ENCODE measurements at regions not wholly inside any gene's neighbourhood (a gene's known extent, or its start where the extent isn't known, plus 50 kb on each side); places are given as distances from the start of the nearest gene placed in this dataset.

DNA sequence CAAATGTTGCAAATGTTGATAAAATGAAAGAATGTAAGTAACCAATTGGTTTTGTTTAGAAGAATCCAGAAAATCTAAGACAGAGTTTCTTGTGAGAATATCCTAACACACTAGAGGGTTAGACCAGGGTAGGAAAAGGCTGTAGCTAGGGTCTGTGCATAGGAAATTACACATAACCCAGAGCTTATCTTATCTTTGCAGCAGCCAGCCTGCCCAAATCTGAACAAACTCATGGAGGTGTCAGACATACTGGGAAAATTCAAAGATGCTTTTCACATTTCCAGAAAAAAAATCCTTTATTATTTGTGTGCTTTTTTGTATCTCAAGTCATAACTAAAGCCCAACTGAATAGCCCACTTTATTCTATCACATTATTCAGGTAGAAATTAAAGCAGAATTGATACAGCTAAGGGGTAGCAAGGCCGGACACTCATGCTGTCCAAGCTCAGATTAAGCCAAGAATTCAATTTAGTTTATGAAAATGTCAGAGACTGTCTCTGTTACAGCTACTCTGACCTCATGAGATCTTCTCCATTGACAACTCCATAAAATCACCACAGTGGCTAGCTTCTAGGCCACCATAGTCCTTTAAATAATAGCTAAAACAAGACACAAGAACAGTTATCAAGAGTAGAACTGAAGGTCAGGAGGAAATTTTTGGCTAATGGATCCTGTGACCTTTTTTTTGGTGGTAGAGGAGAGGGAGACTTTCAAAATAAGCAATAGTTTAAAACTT is 169.6 kb upstream of the RASSF8 start:
- Mint-ChIP-seq H3K9me3 (ENCODE audit: low read depth) (no peaks in the 10 kb centered on the region), H3K36me3 (ENCODE audit: insufficient read depth) (no peaks in the 10 kb centered on the region), H3K4me1 (ENCODE audit: low read depth) (peaks cover 3% of the 10 kb centered on the region), H3K4me3 (ENCODE audit: low read depth) (no peak overlapping the region), H3K27me3 (no peaks in the 10 kb centered on the region), H3K27ac (no peak overlapping the region)
- TF ChIP-seq, protein P1, sequence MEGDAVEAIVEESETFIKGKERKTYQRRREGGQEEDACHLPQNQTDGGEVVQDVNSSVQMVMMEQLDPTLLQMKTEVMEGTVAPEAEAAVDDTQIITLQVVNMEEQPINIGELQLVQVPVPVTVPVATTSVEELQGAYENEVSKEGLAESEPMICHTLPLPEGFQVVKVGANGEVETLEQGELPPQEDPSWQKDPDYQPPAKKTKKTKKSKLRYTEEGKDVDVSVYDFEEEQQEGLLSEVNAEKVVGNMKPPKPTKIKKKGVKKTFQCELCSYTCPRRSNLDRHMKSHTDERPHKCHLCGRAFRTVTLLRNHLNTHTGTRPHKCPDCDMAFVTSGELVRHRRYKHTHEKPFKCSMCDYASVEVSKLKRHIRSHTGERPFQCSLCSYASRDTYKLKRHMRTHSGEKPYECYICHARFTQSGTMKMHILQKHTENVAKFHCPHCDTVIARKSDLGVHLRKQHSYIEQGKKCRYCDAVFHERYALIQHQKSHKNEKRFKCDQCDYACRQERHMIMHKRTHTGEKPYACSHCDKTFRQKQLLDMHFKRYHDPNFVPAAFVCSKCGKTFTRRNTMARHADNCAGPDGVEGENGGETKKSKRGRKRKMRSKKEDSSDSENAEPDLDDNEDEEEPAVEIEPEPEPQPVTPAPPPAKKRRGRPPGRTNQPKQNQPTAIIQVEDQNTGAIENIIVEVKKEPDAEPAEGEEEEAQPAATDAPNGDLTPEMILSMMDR (IDR thresholded peaks at IDR 0.05; ENCODE audit: unreplicated experiment) = no peak
- no peak for DNase-seq (ENCODE audit: low spot score, unreplicated experiment)

DNA sequence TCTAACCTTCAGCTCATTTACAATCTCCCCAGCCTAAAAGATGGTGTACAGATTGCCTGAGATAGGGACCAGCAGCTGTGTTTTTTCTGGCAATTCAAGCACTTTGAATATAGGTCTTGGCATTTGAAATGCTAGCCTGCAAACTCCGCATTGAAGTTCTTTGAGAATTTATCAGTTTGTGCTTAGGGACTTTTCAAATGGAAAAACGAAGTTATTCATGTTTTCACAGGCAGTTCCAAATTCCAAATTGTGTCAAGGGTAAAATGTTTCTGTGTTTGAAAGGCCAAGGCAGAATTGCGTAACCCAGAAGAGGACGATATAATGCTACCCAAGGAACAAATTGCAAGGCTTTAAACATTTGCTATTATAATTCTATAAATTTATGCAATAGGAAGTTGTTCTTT is 168.9 kb upstream of the RASSF8 start:
- TF ChIP-seq, protein P1 (IDR thresholded peaks at IDR 0.05; ENCODE audit: unreplicated experiment) = no peak
- Mint-ChIP-seq H3K4me3 (ENCODE audit: low read depth) (no peak overlapping the region), H3K9me3 (ENCODE audit: low read depth) (no peaks in the 10 kb centered on the region), H3K36me3 (ENCODE audit: insufficient read depth) (no peaks in the 10 kb centered on the region), H3K27me3 (no peaks in the 10 kb centered on the region), H3K4me1 (ENCODE audit: low read depth) (no peaks in the 10 kb centered on the region), H3K27ac (no peak overlapping the region)
- DNase-seq (ENCODE audit: low spot score, unreplicated experiment) = no peak

DNA sequence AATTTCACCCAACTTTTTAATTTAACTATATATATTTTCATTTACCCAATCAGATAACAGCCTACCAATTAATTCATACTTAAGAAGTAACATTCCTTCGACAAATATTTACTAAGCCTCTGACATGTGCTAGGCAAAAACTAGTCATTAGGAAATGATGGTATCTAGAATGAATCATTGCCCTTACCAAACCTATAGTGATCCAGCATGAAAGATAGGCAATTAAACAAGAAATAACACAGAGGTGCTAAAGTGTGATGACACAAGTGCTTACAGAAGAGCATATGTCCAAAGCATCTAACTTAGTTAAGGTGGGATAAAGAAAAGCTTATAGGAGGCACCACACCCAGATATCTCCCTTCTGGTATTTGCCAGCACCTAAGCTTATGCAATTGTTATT is 166.5 kb upstream of the RASSF8 start:
- no peak for DNase-seq (ENCODE audit: low spot score, unreplicated experiment)
- Mint-ChIP-seq H3K27ac (no peak overlapping the region), H3K4me3 (ENCODE audit: low read depth) (no peak overlapping the region), H3K4me1 (ENCODE audit: low read depth) (peaks cover 3% of the 10 kb centered on the region), H3K36me3 (ENCODE audit: insufficient read depth) (no peaks in the 10 kb centered on the region), H3K27me3 (no peaks in the 10 kb centered on the region), H3K9me3 (ENCODE audit: low read depth) (no peaks in the 10 kb centered on the region)
- TF ChIP-seq, protein P1 (IDR thresholded peaks at IDR 0.05; ENCODE audit: unreplicated experiment) = no peak

DNA sequence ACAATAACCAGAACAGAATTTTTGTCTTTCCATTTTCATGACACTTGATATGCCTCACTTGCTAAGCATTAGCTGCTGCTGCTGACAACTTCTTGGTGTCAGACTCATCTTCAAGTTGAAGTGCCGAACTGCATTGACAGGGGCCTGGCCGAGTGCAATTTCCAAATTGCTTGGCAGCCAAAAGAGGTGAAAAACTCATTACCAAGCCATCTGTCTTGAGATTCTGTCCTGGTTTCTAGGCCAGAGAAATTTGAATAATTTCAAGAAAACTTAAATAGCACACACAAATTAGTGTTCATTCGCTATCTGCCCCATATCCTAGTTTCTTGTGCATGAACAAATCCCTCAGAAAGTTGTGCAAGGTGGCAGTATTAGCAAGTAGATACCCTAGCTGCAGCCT is 165.3 kb upstream of the RASSF8 start:
- TF ChIP-seq, protein P1 (IDR thresholded peaks at IDR 0.05; ENCODE audit: unreplicated experiment) = no peak
- H3K27ac Mint-ChIP-seq = no peak overlapping the region
- H3K36me3 Mint-ChIP-seq (ENCODE audit: insufficient read depth) = no peaks in the 10 kb centered on the region

DNA sequence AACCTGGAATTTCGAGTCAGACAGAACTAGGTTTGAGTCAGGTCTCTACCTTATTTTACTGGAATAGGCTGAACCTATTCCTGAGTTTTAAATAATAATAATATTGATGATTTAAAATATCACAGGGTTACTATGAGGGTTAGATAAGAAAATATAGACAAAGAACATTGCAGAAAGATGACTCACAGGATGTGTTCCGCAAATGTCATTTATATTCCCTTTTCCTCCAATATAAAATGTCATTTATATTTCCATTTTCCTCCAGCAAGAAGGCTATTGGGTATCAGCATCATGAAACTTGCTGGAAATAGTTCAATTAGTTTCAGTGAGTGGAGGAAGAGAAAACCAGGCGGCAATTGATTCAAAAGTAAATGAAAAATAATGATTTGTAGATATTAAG is 163.9 kb upstream of the RASSF8 start:
- Mint-ChIP-seq H3K9me3 (ENCODE audit: low read depth) (no peaks in the 10 kb centered on the region), H3K4me3 (ENCODE audit: low read depth) (no peak overlapping the region), H3K36me3 (ENCODE audit: insufficient read depth) (no peaks in the 10 kb centered on the region), H3K27me3 (no peaks in the 10 kb centered on the region), H3K27ac (no peak overlapping the region), H3K4me1 (ENCODE audit: low read depth) (peaks cover 3% of the 10 kb centered on the region)
- no peak for DNase-seq (ENCODE audit: low spot score, unreplicated experiment)
- TF ChIP-seq, protein P1 (IDR thresholded peaks at IDR 0.05; ENCODE audit: unreplicated experiment) = no peak

More for the DNA sequence above, 165.3 kb upstream of the RASSF8 start:
- no peak overlapping the region for H3K4me3 Mint-ChIP-seq (ENCODE audit: low read depth)
- no peaks in the 10 kb centered on the region for H3K9me3 Mint-ChIP-seq (ENCODE audit: low read depth)
- H3K27me3 Mint-ChIP-seq = no peaks in the 10 kb centered on the region
- peaks cover 3% of the 10 kb centered on the region for H3K4me1 Mint-ChIP-seq (ENCODE audit: low read depth)
- no peak for DNase-seq (ENCODE audit: low spot score, unreplicated experiment)

Measured in progenitor cell of endocrine pancreas (in vitro differentiated cells).